ENCODE measurements at regions not wholly inside any gene's neighbourhood (a gene's known extent, or its start where the extent isn't known, plus 50 kb on each side); places are given as distances from the start of the nearest gene placed in this dataset.

- TF ChIP-seq CTCF (IDR thresholded peaks at IDR 0.05; ENCODE audit: insufficient read depth, low read length, poor library complexity, severe bottlenecking), result no peak
- H3K4me3 ChIP-seq (replicated peaks; ENCODE audit: low read depth, low read length), result no peak overlapping the region
- no peaks in the 10 kb centered on the region for H3K36me3 ChIP-seq (ENCODE audit: control insufficient read depth, insufficient read depth, low read length)
- DNase-seq (ENCODE audit: extremely low read depth, insufficient read length), result no peak
- no peaks in the 10 kb centered on the region for H3K27me3 ChIP-seq (replicated peaks; ENCODE audit: control insufficient read depth, insufficient read depth, low read length)
Observed at GRCh38 chr2:107334306-107334705, 448.3 kb upstream of the ST6GAL2 start.

- no peak overlapping the region for H3K4me3 ChIP-seq (replicated peaks; ENCODE audit: low read depth, low read length)
- H3K36me3 ChIP-seq (ENCODE audit: control insufficient read depth, insufficient read depth, low read length), result no peaks in the 10 kb centered on the region
- TF ChIP-seq CTCF (IDR thresholded peaks at IDR 0.05; ENCODE audit: insufficient read depth, low read length, poor library complexity, severe bottlenecking), result no peak
- no peak for DNase-seq (ENCODE audit: extremely low read depth, insufficient read length)
- no peaks in the 10 kb centered on the region for H3K27me3 ChIP-seq (replicated peaks; ENCODE audit: control insufficient read depth, insufficient read depth, low read length)
Observed at GRCh38 chr2:107336526-107336925, 450.6 kb upstream of the ST6GAL2 start.

GRCh38 chr2:107337209-107337898 is 451.4 kb upstream of the ST6GAL2 start:
- H3K36me3 ChIP-seq (ENCODE audit: control insufficient read depth, insufficient read depth, low read length), result no peaks in the 10 kb centered on the region
- no peak for DNase-seq (ENCODE audit: extremely low read depth, insufficient read length)

GRCh38 chr2:107338059-107338458 is 452.1 kb upstream of the ST6GAL2 start:
- no peak for DNase-seq (ENCODE audit: extremely low read depth, insufficient read length)
- no peaks in the 10 kb centered on the region for H3K36me3 ChIP-seq (ENCODE audit: control insufficient read depth, insufficient read depth, low read length)
- H3K27me3 ChIP-seq (replicated peaks; ENCODE audit: control insufficient read depth, insufficient read depth, low read length), result no peaks in the 10 kb centered on the region
- TF ChIP-seq CTCF (IDR thresholded peaks at IDR 0.05; ENCODE audit: insufficient read depth, low read length, poor library complexity, severe bottlenecking), result no peak
- no peak overlapping the region for H3K4me3 ChIP-seq (replicated peaks; ENCODE audit: low read depth, low read length)

More at GRCh38 chr2:107337209-107337898, 451.4 kb upstream of the ST6GAL2 start:
- no peak overlapping the region for H3K4me3 ChIP-seq (replicated peaks; ENCODE audit: low read depth, low read length)
- H3K27me3 ChIP-seq (replicated peaks; ENCODE audit: control insufficient read depth, insufficient read depth, low read length), result no peaks in the 10 kb centered on the region
- TF ChIP-seq CTCF (IDR thresholded peaks at IDR 0.05; ENCODE audit: insufficient read depth, low read length, poor library complexity, severe bottlenecking), result no peak

- H3K36me3 ChIP-seq (ENCODE audit: control insufficient read depth, insufficient read depth, low read length), result no peaks in the 10 kb centered on the region
- DNase-seq (ENCODE audit: extremely low read depth, insufficient read length), result no peak
- no peak overlapping the region for H3K4me3 ChIP-seq (replicated peaks; ENCODE audit: low read depth, low read length)
- H3K27me3 ChIP-seq (replicated peaks; ENCODE audit: control insufficient read depth, insufficient read depth, low read length), result no peaks in the 10 kb centered on the region
- no peak for TF ChIP-seq CTCF (IDR thresholded peaks at IDR 0.05; ENCODE audit: insufficient read depth, low read length, poor library complexity, severe bottlenecking)
Observed at GRCh38 chr2:107338571-107338970, 452.6 kb upstream of the ST6GAL2 start.

GRCh38 chr2:107340955-107341354 is 455.0 kb upstream of the ST6GAL2 start:
- DNase-seq (ENCODE audit: extremely low read depth, insufficient read length), result no peak
- TF ChIP-seq CTCF (IDR thresholded peaks at IDR 0.05; ENCODE audit: insufficient read depth, low read length, poor library complexity, severe bottlenecking), result no peak
- no peak overlapping the region for H3K4me3 ChIP-seq (replicated peaks; ENCODE audit: low read depth, low read length)
- H3K27me3 ChIP-seq (replicated peaks; ENCODE audit: control insufficient read depth, insufficient read depth, low read length), result no peaks in the 10 kb centered on the region
- no peaks in the 10 kb centered on the region for H3K36me3 ChIP-seq (ENCODE audit: control insufficient read depth, insufficient read depth, low read length)

Data from GM06990 (cell line).